Forelimb muscle (tissue), 1 donor: ENCODE measurements at regions not wholly inside any gene's neighbourhood (a gene's known extent, or its start where the extent isn't known, plus 50 kb on each side); places are given as distances from the start of the nearest gene placed in this dataset.

ENCODE experiments used
- DNase-seq: peaks from one replicate; pipeline ENCODE4 v3.0.0-alpha.2; 2013; ENCODE audit warnings: low read depth

DNA sequence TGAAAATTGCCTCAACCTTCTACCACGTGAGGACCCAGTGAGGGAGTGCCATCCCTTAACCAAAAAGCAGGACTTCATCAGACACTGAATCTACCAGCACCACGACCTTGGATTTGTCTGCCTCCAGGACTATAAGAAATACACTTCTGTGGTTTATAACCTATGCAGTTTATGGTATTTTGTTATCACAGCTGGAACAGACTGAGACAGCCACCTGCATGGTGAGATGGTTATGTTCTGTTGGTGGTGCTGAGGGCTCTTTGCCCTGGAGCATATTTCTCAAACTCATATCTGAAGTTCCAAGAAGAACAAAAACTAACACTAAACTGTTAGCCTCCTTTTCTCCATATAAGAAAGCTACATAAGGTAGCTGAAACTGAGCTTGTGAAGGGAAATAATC lies 69.8 kb upstream of the RGS18 start:
- DNase-seq, result no peak

- DNase-seq, result no peak
Measured at GRCh38 chr1:192098001-192098400, 60.3 kb upstream of the RGS18 start.

- no peak for DNase-seq
Measured at GRCh38 chr1:192099328-192099727, 58.9 kb upstream of the RGS18 start.

DNA sequence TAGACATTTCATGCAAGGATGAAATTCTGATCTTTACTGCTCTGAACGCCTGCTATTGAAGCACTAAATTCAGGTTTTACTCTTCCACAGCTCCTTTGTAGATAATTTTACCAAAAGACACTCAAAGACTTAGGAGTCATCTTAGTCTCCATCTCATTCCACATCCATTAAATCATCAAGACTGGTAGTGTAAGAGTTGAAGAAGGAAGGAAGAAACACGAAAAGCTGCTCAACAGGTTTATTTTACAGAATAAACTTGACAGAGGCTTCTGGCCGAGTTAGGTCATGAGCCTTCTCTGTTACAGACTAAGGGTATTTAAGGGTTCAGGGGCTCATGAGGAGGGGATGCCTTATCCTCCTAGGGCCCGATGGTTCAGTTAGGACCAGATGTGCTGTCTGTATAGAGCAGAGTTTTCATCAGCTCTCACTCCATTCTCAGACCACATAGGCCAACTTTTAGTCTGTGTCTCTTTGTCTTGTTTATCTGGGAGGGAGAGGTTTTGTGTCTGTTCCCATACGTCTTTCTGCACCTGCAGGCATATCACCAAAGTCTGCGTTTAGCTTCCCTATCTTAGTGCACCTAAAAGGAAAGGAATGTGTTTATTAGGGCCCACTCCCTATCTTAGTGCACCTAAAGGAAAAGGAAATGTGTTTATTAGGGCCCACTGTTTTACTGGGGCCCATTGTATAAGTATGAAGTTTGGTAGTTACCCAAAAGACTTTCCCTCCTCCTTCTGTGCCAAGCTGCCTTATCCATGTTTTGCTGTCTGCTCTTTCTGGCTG lies 57.4 kb upstream of the RGS18 start:
- DNase-seq, result no peak

DNA sequence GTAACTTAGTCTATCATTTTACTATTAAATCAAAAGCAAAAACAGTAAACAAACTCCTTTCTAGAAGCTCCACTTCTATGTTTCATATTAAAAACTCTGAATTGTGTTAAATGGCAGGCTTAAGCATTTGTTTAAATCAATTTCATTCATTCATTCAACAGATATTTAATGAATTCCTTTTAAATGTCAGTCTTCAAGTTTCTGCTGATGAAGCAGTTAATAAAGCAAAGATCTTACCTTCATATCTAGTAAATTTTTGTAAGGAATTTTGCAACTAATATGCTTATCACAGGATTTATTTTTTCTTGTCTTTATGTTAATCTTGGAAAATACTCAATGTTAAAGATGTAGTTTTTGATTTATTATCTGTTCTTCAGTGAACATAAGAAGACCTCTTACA lies 54.1 kb upstream of the RGS18 start:
- DNase-seq, result no peak

DNA sequence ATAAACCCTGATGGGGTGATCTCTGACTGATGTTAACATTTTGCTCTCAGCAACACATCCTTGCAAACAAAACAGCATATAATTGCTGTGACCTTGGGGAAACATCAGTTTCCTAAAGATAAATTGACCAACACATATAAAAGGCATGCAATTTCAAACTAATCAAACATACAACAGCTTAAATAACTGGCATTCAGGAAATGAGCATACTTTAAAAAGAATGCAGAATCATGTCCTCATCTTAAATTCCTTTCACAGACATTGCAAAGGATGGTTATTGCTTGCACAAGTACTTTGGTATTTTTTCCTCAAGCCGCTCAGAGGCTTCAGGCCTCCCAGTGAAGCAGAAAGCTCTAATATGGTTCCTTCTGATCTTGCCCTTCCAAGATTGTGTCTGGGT lies 53.4 kb upstream of the RGS18 start:
- DNase-seq, result no peak

DNA sequence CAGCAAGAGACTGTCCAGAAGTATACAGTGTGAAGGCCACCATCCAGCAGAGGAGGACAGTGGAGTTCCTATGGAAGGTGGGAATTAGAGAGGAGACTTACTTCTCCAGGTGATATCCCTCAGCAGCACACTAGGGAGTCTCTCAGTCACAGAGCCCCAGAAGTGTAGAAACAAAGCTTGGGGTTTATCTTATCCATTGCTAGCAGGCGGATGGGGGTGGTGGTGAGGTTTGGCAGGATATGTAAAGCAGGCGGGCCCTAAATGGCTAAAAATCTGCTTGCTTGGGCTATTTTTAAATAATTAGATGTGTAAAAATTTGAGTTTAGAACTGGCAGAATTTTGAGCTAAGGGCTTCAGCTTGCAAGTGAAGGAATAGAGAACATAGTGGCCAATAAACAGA lies 50.1 kb upstream of the RGS18 start:
- no peak for DNase-seq
